GM19023 (cell line): ENCODE measurements at regions not wholly inside any gene's neighbourhood (a gene's known extent, or its start where the extent isn't known, plus 50 kb on each side); places are given as distances from the start of the nearest gene placed in this dataset.

Experiments used
- ATAC-seq: cut with Tn5 transposase; IDR thresholded peaks from one replicate; pipeline ENCODE4 v1.9.1; 2021; ENCODE audit warnings: mild to moderate bottlenecking, moderate library complexity; ENCODE audit not compliant: unreplicated experiment

DNA sequence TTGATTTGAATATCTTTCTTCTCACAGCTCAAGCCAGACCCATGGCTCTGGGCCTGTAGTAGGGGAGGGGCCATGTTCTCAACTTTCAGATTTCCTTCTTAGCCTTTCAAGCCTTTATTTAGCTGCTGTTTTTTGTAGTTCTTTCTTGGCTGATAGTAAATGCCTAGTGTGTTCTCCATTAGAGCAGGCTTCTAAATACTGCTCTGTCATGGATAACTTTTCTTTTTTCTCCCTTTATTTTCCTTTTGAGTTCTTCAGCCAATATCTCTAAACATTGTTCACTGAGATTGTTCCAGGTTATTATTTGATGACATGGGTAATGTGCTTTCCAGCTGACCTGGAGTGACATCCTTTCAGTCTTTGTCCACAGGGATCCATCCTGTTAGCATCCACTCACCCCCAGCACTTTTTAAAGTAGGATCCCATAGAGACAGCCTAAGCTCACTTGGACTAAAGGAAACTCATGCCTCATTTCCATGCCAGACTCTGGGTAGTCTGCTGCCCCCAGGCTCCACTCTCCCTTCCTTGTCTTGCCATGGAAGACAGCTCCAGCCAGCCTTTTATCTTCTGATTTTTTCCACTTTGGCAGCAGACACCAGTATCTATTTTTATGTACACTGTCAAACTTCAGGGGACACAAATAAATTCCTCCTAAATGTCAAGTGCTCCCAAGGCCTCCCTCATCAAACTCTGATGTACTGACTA is 645.6 kb downstream of the RNF144B start:
- no peak for ATAC-seq

DNA sequence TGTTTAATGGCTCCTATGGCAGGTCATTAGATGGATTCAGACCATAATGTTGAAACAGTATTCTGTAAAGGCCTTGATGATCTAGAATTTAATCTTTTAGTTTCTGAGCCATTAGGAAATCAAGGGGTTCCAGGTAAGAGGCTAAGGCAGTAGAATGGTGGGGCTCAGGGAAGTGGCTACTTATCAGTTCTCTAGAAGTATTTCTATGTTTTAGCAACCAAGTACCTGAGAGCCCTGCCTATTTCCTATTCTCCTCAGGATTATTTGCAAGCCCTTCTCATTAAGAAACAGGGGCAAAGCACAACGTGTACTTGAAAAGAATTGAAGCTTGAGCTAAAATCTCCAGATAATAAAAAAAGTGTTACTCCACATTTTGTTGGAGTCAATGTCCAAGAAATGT is 646.5 kb downstream of the RNF144B start:
- ATAC-seq, result no peak

DNA sequence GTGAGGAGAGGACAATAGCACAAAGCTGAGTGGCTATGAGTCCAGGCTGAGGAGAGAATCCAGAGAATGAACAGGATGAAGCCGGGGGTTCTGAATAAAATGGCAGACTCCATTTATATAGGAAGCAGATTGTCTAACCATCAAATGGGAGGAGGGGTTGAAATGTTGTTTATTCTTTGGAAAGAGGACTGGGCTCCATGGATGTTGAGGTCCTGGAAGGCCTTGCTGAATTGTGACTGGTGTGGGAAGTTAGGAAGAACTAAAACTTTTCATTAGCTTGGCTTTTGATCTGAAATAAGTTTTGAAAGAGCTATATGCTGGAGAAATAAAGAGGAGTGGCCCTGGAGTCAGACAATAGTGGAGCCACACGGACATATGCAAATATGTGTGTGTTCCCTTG is 647.8 kb downstream of the RNF144B start:
- no peak for ATAC-seq

DNA sequence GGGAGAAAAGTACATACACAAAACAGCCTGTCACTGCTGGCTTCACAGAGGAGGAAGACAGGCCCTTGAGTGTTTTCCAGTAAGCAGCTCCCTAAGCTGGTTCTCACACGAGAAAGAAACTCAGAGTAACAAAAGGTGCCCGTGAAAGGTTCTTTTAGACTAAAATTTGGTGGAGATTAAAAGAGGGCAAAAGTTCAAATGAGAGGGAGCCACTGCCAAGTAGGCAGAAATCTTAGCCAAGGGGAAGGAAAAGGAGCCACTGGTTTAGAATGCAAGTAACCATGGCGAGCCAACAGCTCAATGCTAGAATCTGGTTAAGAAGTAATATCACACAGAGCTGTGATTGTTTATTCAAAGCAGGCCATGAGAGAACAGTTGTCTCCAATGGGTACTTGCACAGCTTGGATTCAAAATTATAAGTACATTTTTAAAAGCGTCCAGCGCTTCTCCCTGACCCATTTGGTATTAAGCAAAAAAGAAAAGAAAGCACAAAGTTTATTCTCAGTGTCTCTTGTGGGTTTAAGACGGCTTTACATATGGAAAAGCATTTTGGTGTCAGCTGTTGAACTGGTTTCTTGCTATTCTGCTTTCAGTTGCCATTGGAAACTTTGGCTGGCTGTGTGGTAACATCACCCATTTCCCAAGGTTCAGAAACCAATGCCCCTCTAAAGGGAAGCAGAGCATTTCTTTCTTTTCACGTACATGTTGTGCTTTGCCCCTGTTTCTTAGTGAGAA is 648.5 kb downstream of the RNF144B start:
- no peak for ATAC-seq

DNA sequence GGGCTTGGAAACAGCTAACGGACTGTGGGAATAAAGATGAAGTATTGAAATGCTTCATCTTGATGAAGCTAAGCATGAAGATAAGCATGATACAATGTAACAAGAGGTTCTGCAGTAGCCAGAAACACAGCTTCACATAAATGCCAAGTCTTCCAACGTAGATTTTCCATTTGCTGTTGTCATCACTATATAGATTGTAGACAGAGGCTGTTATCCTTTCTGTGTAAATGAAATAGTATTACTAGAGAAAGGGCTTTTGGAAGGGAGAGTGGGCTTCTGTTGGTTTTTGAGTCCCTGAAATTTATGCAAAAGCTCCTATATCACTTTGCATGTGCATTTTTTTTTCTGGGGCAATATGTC is 649.0 kb downstream of the RNF144B start:
- ATAC-seq, result no peak

DNA sequence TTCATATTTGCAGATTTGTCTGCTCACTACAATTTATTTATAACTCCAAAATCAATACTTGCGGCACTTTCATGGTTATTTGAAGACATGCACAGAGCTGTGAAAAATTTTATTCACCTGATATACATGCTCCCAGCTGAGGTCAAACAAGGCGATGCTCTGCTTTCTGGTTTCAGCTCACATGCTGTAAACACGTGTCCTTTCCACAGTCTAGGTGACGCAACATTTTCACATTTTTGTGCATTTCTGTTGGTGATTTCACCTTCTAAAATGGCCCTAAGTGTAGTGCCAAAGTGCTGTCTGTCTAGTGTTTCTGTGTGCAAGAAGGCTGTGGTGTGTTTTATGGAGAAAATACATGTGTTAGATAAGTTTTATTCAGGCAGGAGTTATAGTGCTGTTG is 650.5 kb downstream of the RNF144B start:
- no peak for ATAC-seq

DNA sequence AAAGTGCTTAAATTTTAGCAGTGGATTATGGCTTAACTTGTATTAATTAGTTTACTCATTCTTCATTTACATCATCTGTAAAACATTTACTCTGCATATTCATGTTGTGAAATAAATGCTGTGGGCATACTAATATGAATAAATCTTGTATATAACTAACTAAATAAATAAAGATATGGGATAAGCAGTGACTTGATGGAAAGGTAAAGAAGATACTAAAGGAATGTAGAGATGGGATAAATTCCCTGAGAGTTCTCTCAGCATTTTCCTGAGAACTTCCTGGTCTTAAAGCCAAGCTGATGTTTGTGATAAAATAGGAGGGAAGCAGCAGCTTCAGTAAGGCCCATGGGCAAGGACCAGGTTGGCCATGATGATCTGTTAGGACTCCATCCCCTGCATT is 652.1 kb downstream of the RNF144B start:
- no peak for ATAC-seq

DNA sequence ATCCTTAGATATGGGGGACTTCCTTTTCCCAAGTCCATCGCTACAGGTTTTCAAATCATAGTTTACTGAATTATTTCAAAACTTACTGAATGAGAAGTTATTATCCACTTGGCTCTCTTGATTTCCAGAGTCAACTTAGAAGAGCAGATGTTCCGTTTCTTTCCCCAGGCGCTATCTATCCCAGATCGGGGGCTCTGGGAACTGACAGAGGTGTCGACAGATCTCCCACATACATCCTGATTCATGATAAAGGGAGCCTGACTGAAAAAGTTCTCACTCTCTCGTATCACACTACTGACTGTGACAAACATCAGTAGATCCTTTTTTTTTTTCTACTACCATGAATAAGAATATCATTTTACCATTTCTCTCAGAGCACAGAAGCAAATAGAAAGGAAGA is 654.8 kb downstream of the RNF144B start:
- no peak for ATAC-seq

DNA sequence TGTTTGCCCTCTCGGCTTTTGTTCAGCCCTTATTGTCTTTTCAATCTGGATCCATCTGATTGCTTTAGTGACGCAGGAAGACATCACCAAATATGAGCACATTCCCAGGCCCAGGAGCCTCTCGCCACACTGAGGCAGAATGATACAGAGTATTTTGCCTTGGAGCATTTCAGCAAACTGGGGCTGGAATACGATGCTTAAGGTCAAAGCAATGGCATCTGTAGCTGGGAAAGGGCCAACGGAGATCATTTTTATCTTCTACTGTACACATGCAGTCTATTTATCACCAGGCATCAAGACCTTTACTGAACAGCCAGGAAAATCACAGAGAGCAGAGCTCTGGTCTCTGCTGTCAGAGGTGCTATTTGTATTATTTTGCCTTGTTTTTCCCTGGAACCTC is 655.3 kb downstream of the RNF144B start:
- no peak for ATAC-seq

DNA sequence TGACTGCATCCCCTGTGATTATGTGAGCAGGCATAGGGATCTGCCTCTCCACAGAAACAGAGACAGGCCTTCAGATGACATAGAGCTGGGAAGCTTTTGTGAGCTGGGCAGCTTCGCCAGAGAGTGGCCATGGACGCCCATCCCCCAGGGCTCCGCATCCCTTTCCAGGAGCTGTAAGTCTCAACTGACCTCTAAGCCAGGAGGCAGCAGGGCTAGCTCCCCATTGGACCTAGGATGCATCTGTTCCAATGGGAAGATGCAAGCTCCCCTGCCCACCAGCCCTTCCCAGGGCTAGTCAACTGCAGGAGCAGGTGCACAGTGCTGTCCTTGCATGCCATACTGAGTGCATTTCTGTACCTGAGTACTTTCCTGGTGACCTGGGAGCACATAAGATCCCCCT is 663.6 kb downstream of the RNF144B start:
- no peak for ATAC-seq

DNA sequence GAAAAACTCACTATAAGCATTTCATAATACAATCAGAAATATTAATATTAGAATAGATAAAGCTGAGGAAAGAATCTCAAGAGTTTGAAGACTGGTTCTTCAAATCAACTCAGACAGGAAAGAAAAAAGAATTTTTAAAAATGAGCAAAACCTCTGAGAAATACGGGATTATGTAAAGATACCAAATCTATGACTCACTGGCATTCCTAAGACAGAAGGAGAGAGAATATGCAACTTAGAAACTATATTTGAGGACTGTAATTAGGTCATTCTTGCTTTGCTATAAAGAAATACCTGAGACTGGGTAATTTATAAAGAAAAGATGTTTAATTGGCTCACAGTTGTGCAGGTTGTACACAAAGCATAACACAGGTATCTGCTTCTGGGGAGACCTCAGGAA is 665.1 kb downstream of the RNF144B start:
- ATAC-seq, result no peak

DNA sequence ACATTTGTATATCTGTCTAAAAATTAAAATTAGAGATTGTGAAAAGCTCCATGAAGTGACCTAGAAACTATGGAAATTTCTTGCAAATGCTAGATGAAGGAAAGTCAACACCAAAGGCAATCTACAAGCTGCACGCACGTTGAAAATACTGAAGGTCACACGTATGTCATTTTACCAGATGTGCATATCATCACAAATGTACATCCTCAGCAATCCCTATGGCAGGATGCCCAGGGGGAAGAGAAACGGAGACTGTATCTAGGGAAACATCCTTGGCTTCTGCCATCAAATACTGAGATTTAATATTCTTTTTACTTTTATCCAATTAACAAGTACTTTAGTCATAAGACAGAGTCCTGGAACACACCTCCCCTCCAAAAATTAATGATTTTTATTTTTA is 672.0 kb downstream of the RNF144B start:
- no peak for ATAC-seq

DNA sequence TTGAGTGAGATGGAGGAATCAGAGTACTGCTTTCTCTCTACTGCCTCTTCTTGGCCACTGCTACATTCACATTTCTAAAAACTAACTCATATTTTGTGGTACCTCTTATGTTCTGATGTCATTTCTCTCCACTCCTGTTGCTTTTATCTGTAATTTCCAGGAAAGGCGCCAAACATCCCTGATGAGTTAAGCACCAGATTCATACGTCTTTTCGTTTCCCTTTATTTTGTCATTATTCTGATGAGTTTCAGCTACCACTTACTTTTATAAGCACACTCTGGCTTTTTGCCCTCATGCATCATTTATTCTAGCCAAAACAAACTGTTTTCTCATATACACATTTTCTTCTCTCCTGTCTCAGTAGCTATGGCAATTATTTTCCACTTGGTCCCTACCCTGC is 680.0 kb downstream of the RNF144B start:
- ATAC-seq, result no peak

DNA sequence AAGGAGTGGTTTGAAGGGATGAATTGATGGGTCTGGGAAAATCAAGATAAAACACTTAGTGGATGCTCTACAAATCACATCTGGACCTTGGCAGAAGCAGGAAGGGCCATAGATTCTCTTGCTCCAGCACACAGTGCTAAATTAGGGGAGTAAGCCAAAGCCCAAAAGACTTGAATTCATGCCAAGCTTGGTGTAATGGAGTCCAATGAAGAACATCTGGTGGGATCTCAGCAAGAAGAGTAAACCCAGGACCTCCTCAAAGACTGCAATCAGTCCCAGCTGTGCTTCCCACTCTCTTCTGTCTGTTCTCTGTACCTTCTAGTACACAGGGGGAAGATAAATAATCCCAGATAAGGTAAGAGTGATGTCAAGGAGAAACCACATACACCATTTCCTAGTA is 683.4 kb downstream of the RNF144B start:
- ATAC-seq, result no peak

DNA sequence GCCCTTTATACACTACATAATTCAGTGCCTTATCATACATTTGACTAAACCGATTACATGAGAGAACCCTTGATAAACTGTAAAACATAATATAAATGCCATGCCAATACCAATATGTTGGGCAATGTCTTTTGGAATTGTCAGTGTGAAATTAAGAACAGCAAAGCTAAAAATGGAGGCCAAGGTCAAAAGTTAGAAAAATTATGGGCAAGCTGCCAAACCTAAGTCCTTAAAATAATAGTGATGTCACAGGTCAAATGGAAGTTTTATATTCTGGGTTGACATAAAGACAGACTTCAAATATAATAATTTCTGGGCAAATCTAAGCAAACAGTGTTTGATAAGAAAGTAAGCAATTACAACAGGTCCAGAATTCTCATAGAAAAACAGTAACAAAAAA is 696.7 kb downstream of the RNF144B start:
- ATAC-seq, result no peak

DNA sequence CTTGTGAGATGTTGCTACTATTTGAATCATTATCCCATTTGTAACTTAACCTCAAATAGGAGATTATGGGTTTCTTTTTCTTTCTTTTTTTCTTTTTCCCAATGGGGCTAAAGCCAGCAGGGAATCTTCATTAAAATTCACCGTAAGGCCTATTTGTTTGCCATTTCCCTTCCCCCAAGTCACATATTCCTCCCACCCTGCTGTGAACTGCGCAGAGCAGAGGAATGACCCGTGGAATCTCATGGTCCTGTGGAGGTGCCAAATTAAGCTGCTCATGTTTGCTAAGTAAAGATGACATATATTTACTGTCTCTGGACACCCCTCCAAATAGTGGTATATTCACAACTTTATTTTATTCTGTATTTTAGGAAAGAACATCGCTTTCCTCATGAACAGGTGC is 699.3 kb downstream of the RNF144B start:
- ATAC-seq, result no peak

DNA sequence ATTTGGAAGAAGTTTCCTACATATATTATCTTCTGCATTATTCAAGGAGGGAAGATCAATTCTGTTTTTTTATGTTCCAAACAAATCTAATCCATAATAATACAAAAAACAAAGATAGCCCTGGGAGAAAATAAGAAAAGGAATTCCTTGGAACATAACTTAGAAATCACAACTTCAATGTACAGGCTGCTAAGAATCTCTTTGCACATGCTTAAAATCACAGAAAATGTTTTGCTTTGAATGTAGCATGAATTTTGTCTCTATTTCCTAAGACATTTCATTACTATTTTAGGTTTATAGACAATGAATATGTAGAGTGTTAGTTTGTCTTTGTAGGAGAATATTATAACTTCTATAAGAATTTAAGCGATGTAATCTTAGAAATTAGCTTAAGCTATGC is 700.1 kb downstream of the RNF144B start:
- ATAC-seq, result no peak

DNA sequence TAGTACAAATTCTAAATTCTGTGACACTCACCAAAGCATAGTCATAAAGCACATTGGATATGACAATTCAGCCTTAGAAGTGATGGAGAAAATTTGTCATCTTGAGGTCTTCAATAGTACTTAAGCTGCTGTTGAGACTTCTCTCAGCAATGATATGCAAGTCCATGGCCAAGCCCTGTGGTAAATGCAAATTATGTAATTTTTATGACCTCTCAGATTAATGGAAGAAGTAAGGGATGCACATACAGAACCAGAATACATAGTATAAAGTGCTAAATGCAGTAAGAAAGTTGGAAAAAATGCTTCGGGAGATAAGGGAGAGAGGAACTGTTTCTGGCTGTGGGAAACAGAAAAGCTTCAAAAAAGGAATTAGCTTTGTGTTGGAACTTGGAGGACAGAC is 700.7 kb downstream of the RNF144B start:
- no peak for ATAC-seq

DNA sequence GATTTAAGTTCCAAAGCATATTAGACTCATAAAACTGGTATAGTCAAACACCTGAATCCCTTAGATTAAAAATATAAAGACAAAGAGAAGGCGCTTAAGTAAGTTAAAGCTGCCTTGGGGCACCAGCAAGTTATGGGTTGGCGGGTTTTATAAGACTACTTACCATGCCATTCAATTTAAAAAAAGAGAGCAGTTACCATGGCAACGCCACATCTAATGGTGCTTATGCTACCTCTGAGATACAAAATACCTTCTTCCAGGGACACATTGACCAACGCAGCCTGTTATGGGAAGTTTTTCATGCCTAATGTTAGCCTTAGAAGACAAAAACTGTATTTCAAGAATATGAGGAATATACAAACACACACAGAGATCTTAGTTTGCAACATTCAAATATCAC is 713.6 kb downstream of the RNF144B start:
- ATAC-seq, result no peak

DNA sequence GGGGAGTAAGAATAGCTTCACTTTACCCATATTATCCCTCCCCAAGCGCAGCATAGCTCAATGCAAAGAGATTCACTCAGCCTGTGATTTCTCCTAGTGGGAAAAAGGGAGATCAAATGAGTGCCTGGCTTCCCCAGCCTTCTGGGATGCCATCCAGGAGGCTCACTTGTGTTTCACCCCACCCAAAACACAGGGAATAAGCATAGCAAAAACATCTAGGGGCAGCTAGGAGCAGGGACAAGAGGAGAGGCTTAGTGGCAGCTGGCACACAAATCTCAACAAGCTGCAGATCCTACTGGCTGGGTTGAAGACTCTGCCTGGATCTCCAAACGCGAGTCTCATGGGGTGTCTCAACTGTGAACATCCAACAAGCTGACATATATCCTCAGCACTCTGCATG is 715.8 kb downstream of the RNF144B start:
- no peak for ATAC-seq

DNA sequence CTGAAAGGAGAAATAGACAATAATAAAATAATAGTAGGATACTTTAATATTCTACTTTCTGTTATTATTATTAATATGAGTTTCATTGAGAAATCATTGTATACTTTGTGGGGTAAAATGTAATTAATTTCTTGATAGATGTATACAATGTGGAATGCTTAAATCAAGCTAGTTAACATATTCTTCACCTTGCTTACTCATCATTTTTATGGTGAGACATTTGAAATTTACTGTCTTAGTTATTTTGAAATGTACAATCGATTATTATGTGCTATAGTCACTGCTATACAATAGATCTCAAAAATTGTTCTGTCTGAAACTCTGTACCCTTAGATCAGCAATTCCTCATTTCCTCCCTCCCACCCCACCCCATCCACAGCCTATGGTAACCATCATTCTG is 720.3 kb downstream of the RNF144B start:
- ATAC-seq, result no peak

DNA sequence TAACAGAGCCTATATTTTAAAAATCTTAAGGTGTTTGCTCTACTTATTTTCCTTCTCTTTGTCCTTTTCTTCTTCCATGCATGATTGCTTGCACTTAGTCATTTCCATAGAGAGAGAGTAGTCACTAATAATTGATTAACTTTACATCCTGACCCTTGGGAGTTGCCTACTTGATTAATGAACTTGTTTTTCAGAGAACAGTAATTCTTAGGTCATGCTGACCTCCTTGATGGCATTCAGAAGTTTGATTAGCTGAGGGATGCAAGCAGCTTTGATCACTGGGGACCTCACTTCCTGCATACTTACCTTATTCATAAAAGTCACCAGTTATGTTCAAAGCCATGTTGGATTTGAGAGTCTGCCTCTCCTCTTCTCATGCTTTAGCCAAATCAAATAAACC is 715.6 kb upstream of the ID4 start:
- ATAC-seq, result no peak

DNA sequence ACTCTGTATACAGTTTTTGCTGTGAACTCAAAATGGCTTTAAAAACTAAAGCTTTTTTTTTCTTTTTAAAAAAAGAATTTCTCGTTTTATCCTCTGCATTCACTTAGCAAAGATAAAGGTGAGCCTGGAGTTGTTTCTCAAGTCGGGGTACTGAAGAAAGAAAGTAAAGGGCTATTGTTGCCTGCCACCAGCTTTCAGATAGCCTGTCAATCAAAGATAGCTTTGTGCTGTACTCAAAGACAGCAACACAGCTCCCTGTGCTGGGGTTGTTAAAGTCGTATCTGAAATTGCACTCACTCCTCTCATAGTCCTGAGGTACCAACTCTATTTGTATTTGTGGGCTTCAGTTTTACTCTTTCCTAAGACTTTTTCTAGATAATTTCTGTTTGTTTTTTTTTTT is 710.1 kb upstream of the ID4 start:
- no peak for ATAC-seq
